Neural progenitor cell (in vitro differentiated cells): ENCODE measurements at regions not wholly inside any gene's neighbourhood (a gene's known extent, or its start where the extent isn't known, plus 50 kb on each side); places are given as distances from the start of the nearest gene placed in this dataset.

Experiments used
- CTCF ChIP-seq: fragments of 200-600 bp; sonication (generic); IDR thresholded peaks from 2 replicates; pipeline ENCODE4 v1.5.1; 2017; ENCODE audit warnings: antibody characterized with exemption, mild to moderate bottlenecking
- EZH2 ChIP-seq: fragments of 200-600 bp; sonication (generic); IDR thresholded peaks from 2 replicates; pipeline ENCODE4 v1.6.1; 2017; ENCODE audit warnings: antibody characterized with exemption, mild to moderate bottlenecking, moderate library complexity

- no peak for TF ChIP-seq EZH2
- no peak for TF ChIP-seq CTCF
Observed at GRCh38 chr15:93671387-93671943, 559.9 kb upstream of the MCTP2 start.
